IMR-90 (cell line): ENCODE measurements at regions not wholly inside any gene's neighbourhood (a gene's known extent, or its start where the extent isn't known, plus 50 kb on each side); places are given as distances from the start of the nearest gene placed in this dataset.

Experiments used
- ATAC-seq: fragments of 200-7000 bp; cut with Tn5 transposase; 2 replicates; pipeline ENCODE4 v1.9.1; 2020; ENCODE audit warnings: low read depth, mild to moderate bottlenecking, moderate library complexity
- BruUV-seq: library from RNA; stranded (reverse); fragments of 400-500 nt; replicated peaks from 2 replicates; lab custom pipeline; 2021; lab: Mats Ljungman, UMichigan
- CTCF ChIA-PET: fragments of 300-600 bp; formaldehyde crosslinking; extraction: SDS; loops from one replicate; lab custom pipeline; 2021; ENCODE audit warnings: antibody characterized with exemption; lab: Yijun Ruan, JAX
- POLR2A ChIA-PET: fragments of 300-600 bp; sonication (Branson Sonifier 250); formaldehyde crosslinking; loops from one replicate; lab custom pipeline; 2022; ENCODE audit warnings: antibody characterized with exemption; ENCODE audit not compliant: unreplicated experiment; lab: Charles Lee
- DNase-seq: peaks from one replicate; pipeline ENCODE4 v3.0.0; 2013
- H2AFZ ChIP-seq: replicated peaks from 2 replicates; pipeline ENCODE3; 2013; ENCODE audit warnings: low read length, mild to moderate bottlenecking; ENCODE audit not compliant: poor library complexity
- H2AK5ac ChIP-seq: 2 replicates; pipeline ENCODE4 v1.6.1; 2013; ENCODE audit warnings: low read depth, low read length, inconsistent platforms
- H2AK9ac ChIP-seq: replicated peaks from 2 replicates; pipeline ENCODE3; 2013; ENCODE audit warnings: mild to moderate bottlenecking, low read depth, low read length, moderate library complexity; ENCODE audit not compliant: poor library complexity
- H2BK120ac ChIP-seq: 2 replicates; pipeline ENCODE4 v1.6.1; 2013; ENCODE audit warnings: low read depth, low read length, inconsistent platforms
- H2BK15ac ChIP-seq: 3 replicates; pipeline ENCODE4 v1.6.1; 2013; ENCODE audit warnings: low read depth, low read length, inconsistent platforms
- H2BK20ac ChIP-seq: 2 replicates; pipeline ENCODE4 v1.6.1; 2013; ENCODE audit warnings: low read depth, mild to moderate bottlenecking, inconsistent platforms, low read length, moderate library complexity
- H2BK5ac ChIP-seq: 2 replicates; pipeline ENCODE4 v1.6.1; 2013; ENCODE audit warnings: mild to moderate bottlenecking, low read depth, low read length, inconsistent platforms; ENCODE audit not compliant: poor library complexity, severe bottlenecking
- H3K14ac ChIP-seq: replicated peaks from 2 replicates; pipeline ENCODE4 v1.6.1; 2013; ENCODE audit warnings: low read depth, low read length, inconsistent platforms
- H3K18ac ChIP-seq: 2 replicates; pipeline ENCODE4 v1.6.1; 2013; ENCODE audit warnings: low read depth, low read length, control low read depth
- H3K23ac ChIP-seq: 2 replicates; pipeline ENCODE4 v1.6.1; 2013; ENCODE audit warnings: low read depth, low read length, inconsistent platforms
- H3K27ac ChIP-seq: 2 replicates; pipeline ENCODE4 v1.5.1; 2013; ENCODE audit warnings: mild to moderate bottlenecking, control low read depth, low read length; ENCODE audit not compliant: insufficient read depth
- H3K27me3 ChIP-seq: 2 replicates; pipeline ENCODE4 v1.6.1; 2013; ENCODE audit warnings: low read length; ENCODE audit not compliant: control insufficient read depth, insufficient read depth
- H3K36me3 ChIP-seq: 2 replicates; pipeline ENCODE4 v1.6.1; 2013; ENCODE audit warnings: low read length, mixed read lengths; ENCODE audit not compliant: control insufficient read depth, insufficient read depth
- H3K4ac ChIP-seq: 2 replicates; pipeline ENCODE4 v1.6.1; 2013; ENCODE audit warnings: low read depth, low read length, inconsistent platforms
- H3K4me1 ChIP-seq: 2 replicates; pipeline ENCODE4 v1.6.1; 2013; ENCODE audit warnings: low read length, mixed read lengths; ENCODE audit not compliant: control insufficient read depth, insufficient read depth
- H3K4me2 ChIP-seq: 2 replicates; pipeline ENCODE4 v1.6.1; 2013; ENCODE audit warnings: low read depth, mild to moderate bottlenecking, control low read depth, low read length, moderate library complexity
- H3K4me3 ChIP-seq: 2 replicates; pipeline ENCODE4 v1.5.1; 2013; ENCODE audit warnings: low read depth, mild to moderate bottlenecking, control low read depth, low read length, moderate library complexity; ENCODE audit not compliant: insufficient read depth
- H3K56ac ChIP-seq: 2 replicates; pipeline ENCODE4 v1.6.1; 2013; ENCODE audit warnings: low read length, inconsistent platforms; ENCODE audit not compliant: insufficient read depth; ENCODE audit errors: extremely low read depth
- H3K79me1 ChIP-seq, 2 experiments: 2 replicates each; pipeline ENCODE4 v1.6.1; 2013; ENCODE audit warnings: low read length in 2 of 2, inconsistent platforms in 1 of 2, low read depth in 1 of 2
- H3K9ac ChIP-seq: 2 replicates; pipeline ENCODE4 v1.6.1; 2013; ENCODE audit warnings: low read depth, low read length, control low read depth
- H3K9me1 ChIP-seq: 2 replicates; pipeline ENCODE4 v1.6.1; 2013; ENCODE audit warnings: low read length, inconsistent platforms; ENCODE audit not compliant: insufficient read depth
- H3K9me3 ChIP-seq: 2 replicates; pipeline ENCODE4 v1.6.1; 2013; ENCODE audit warnings: low read length; ENCODE audit not compliant: control insufficient read depth, insufficient read depth
- H4K20me1 ChIP-seq: 2 replicates; pipeline ENCODE4 v1.6.1; 2013; ENCODE audit warnings: low read length, inconsistent platforms; ENCODE audit not compliant: insufficient read depth
- H4K5ac ChIP-seq: 2 replicates; pipeline ENCODE4 v1.6.1; 2013; ENCODE audit warnings: mild to moderate bottlenecking, low read depth, low read length, control low read depth
- H4K8ac ChIP-seq, 2 experiments: 2 replicates each; pipeline ENCODE4 v1.6.1; 2013; ENCODE audit warnings: low read depth in 2 of 2, low read length in 2 of 2, control low read depth in 1 of 2, inconsistent platforms in 1 of 2
- H4K91ac ChIP-seq: 2 replicates; pipeline ENCODE4 v1.6.1; 2013; ENCODE audit warnings: low read depth, low read length, inconsistent platforms; ENCODE audit not compliant: insufficient read depth
- FOS ChIP-seq: fragments of 150-350 bp; IDR thresholded peaks from 2 replicates; pipeline ENCODE4 v1.6.1; 2016; ENCODE audit warnings: low read depth, low read length
- MXI1 ChIP-seq: IDR thresholded peaks from 2 replicates; pipeline ENCODE4 v1.6.1; 2012; ENCODE audit warnings: low read depth, mild to moderate bottlenecking, low read length, moderate library complexity, borderline replicate concordance
- RAD21 ChIP-seq: IDR thresholded peaks from 2 replicates; pipeline ENCODE4 v1.6.1; 2012; ENCODE audit warnings: low read length, improper control_type of control experiment
- RCOR1 ChIP-seq: IDR thresholded peaks from 2 replicates; pipeline ENCODE4 v1.6.1; 2012; ENCODE audit warnings: mild to moderate bottlenecking, low read length, improper control_type of control experiment; ENCODE audit not compliant: insufficient replicate concordance
- RFX5 ChIP-seq: IDR thresholded peaks from 2 replicates; pipeline ENCODE4 v1.8.0; 2012; ENCODE audit warnings: low read depth, mild to moderate bottlenecking, low read length, moderate library complexity
- WGBS, 2 experiments: methylation state at CpG; one replicate each; pipeline versions ENCODE4 v1.1.5 to v1.1.7; 2013; ENCODE audit warnings: missing lambda C conversion rate in 2 of 2; ENCODE audit not compliant: insufficient read length in 1 of 2; ENCODE audit errors: extremely low coverage in 2 of 2; 5-methylcytosine and 5-hydroxymethylcytosine counted together
- dilution Hi-C: fragments of 300-500 bp; cut with HindIII; formaldehyde crosslinking; loops from one replicate; pipeline ENCODE4 v1.14.3; 2018; ENCODE audit warnings: low sequenced_read_pairs; ENCODE audit not compliant: unreplicated experiment
- in situ Hi-C: fragments of 300-500 bp; cut with MboI; formaldehyde crosslinking; loops from 3 replicates; pipeline ENCODE4 v1.14.3; 2019; ENCODE audit warnings: low sequenced_read_pairs, inconsistent platforms, mixed read lengths
- intact Hi-C: fragments of 100-400 bp; cut with micrococcal nuclease; formaldehyde crosslinking; loops from 2 replicates; pipeline ENCODE4 v1.10.0; 2022
- TF ChIP-seq, protein P1 (sequence below): fragments of 150-350 bp; IDR thresholded peaks from 2 replicates; pipeline ENCODE4 v1.6.1; 2016; ENCODE audit warnings: low read depth, mild to moderate bottlenecking, low read length, moderate library complexity, borderline replicate concordance
- TF ChIP-seq, protein P2 (sequence below): conservative IDR thresholded peaks from 2 replicates; pipeline ENCODE4 v1.5.1; 2012; ENCODE audit warnings: mild to moderate bottlenecking, low read depth, low read length, improper control_type of control experiment

DNA sequence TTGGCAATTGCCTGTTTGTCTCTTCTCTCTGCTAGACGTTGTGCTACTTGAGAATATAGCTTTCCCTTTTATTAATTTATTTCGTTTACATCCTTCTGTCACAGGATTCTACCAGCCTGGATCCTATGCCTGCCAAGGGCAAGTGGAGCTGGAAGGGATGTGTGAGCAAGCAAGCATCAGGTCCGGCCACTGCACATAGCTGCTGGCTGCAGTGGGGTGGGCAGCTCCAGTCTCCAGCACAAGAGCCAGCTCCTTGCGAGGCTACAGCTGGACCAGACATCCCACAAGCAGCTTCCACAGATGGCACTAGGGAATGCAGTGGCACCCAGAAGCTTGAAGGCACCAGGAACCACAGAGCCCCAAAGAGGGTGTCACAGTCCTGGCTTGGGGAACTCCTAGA lies 225.0 kb downstream of the KCNC2 start:
- Histone ChIP-seq H3K9ac (no peak overlapping the region), H2BK15ac (no peak overlapping the region), H4K5ac (no peak overlapping the region), H3K9me1 (no peaks in the 10 kb centered on the region), H2BK20ac (no peak overlapping the region), H3K56ac (no peak overlapping the region), H3K27me3 (no peaks in the 10 kb centered on the region), H2AK9ac (no peak overlapping the region), H4K8ac (no peak overlapping the region), H3K4me3 (no peak overlapping the region), H3K18ac (no peak overlapping the region), H3K36me3 (no peaks in the 10 kb centered on the region), H4K20me1 (no peaks in the 10 kb centered on the region), H3K4ac (no peak overlapping the region), H2BK5ac (no peak overlapping the region), H3K14ac (no peak overlapping the region), H4K91ac (no peak overlapping the region), H2AK5ac (no peak overlapping the region), H2BK120ac (no peak overlapping the region), H2AFZ (no peak overlapping the region), H3K9me3 (no peaks in the 10 kb centered on the region), H3K23ac (no peak overlapping the region), H3K4me1 (no peaks in the 10 kb centered on the region), H3K4me2 (no peak overlapping the region), H3K27ac (no peak overlapping the region), H3K79me1 (no peaks in the 10 kb centered on the region)
- WGBS, 2 experiments, result 73% methylated on average over 1 of the region's 4 CpGs; no CpG with 5 or more reads in 1 of the 2 experiments
- ATAC-seq (no peak), DNase-seq (no peak)
- in situ Hi-C loops (no loop called here), dilution Hi-C loops (no loop called here), intact Hi-C loops (no loop called here)
- no TSS peak for BruUV-seq
- ChIA-PET POLR2A (no interaction called here), CTCF (no interaction called here)
- TF ChIP-seq RFX5 (no peak), MXI1 (no peak), RCOR1 (no peak), FOS (no peak), RAD21 (no peak)
- TF ChIP-seq, protein P1, sequence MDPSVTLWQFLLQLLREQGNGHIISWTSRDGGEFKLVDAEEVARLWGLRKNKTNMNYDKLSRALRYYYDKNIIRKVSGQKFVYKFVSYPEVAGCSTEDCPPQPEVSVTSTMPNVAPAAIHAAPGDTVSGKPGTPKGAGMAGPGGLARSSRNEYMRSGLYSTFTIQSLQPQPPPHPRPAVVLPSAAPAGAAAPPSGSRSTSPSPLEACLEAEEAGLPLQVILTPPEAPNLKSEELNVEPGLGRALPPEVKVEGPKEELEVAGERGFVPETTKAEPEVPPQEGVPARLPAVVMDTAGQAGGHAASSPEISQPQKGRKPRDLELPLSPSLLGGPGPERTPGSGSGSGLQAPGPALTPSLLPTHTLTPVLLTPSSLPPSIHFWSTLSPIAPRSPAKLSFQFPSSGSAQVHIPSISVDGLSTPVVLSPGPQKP, result no peak
- TF ChIP-seq, protein P2, sequence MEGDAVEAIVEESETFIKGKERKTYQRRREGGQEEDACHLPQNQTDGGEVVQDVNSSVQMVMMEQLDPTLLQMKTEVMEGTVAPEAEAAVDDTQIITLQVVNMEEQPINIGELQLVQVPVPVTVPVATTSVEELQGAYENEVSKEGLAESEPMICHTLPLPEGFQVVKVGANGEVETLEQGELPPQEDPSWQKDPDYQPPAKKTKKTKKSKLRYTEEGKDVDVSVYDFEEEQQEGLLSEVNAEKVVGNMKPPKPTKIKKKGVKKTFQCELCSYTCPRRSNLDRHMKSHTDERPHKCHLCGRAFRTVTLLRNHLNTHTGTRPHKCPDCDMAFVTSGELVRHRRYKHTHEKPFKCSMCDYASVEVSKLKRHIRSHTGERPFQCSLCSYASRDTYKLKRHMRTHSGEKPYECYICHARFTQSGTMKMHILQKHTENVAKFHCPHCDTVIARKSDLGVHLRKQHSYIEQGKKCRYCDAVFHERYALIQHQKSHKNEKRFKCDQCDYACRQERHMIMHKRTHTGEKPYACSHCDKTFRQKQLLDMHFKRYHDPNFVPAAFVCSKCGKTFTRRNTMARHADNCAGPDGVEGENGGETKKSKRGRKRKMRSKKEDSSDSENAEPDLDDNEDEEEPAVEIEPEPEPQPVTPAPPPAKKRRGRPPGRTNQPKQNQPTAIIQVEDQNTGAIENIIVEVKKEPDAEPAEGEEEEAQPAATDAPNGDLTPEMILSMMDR, result no peak
